ENCODE measurements at regions not wholly inside any gene's neighbourhood (a gene's known extent, or its start where the extent isn't known, plus 50 kb on each side); places are given as distances from the start of the nearest gene placed in this dataset.

DNA sequence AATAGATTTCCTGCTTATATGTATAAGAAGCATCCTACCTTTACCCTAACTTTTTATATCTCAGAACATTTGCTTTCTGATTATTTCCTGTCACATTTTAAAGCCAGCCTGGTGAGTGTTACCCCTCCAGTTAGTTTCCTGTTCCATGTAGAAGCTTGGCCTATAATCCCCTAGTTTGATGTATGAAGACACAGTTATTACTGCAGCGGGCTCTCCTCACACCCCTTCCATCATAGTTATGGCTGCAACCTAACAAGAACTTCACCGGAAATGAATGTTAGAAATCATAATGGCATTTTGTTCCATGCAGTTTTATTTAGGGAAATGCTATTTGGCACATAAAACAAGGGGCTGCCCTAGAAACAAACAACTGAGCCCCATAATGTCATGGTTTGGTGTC lies 400.2 kb upstream of the SETBP1 start:
- TF ChIP-seq, protein P1, sequence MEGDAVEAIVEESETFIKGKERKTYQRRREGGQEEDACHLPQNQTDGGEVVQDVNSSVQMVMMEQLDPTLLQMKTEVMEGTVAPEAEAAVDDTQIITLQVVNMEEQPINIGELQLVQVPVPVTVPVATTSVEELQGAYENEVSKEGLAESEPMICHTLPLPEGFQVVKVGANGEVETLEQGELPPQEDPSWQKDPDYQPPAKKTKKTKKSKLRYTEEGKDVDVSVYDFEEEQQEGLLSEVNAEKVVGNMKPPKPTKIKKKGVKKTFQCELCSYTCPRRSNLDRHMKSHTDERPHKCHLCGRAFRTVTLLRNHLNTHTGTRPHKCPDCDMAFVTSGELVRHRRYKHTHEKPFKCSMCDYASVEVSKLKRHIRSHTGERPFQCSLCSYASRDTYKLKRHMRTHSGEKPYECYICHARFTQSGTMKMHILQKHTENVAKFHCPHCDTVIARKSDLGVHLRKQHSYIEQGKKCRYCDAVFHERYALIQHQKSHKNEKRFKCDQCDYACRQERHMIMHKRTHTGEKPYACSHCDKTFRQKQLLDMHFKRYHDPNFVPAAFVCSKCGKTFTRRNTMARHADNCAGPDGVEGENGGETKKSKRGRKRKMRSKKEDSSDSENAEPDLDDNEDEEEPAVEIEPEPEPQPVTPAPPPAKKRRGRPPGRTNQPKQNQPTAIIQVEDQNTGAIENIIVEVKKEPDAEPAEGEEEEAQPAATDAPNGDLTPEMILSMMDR (IDR thresholded peaks at IDR 0.05; ENCODE audit: insufficient read depth, low read depth, low read length) = no peak
- TF ChIP-seq EZH2 (IDR thresholded peaks at IDR 0.05; ENCODE audit: insufficient read depth, low read length) = no peak
